Gastroesophageal sphincter (tissue), 4 donors: ENCODE measurements at regions not wholly inside any gene's neighbourhood (a gene's known extent, or its start where the extent isn't known, plus 50 kb on each side); places are given as distances from the start of the nearest gene placed in this dataset.

ENCODE experiments used
- ATAC-seq: fragments of 150-250 bp; one replicate; pipeline ENCODE4 v1.9.1; 2016; ENCODE audit warnings: mild to moderate bottlenecking, moderate library complexity
- H3K27ac ChIP-seq, 4 donors: fragments of 200-600 bp; sonication (generic) in 3 of 4; 1 replicate in 3 of 4; 2 replicates in 1 of 4; pipeline ENCODE4 v1.5.1; 2016 to 2019
- H3K27me3 ChIP-seq: fragments of 200-600 bp; sonication (generic); one replicate; pipeline ENCODE4 v1.5.1; 2019
- H3K36me3 ChIP-seq, 2 donors: fragments of 200-600 bp; sonication (generic); one replicate each; pipeline ENCODE4 v1.5.1; 2019; ENCODE audit warnings: control low read depth in 1 of 2
- H3K4me1 ChIP-seq, 3 donors: fragments of 200-600 bp; sonication (generic); 1 replicate in 2 of 3; 2 replicates in 1 of 3; pipeline ENCODE4 v1.5.1; 2016 to 2019; ENCODE audit warnings: control low read depth in 2 of 3
- H3K4me3 ChIP-seq, 2 donors: fragments of 200-600 bp; sonication (generic); one replicate each; pipeline ENCODE4 v1.5.1; 2019; ENCODE audit warnings: mild to moderate bottlenecking in 1 of 2, moderate library complexity in 1 of 2
- H3K9me3 ChIP-seq, 3 donors: fragments of 200-600 bp; sonication (generic); one replicate each; pipeline ENCODE4 v1.5.1; 2017 to 2019; ENCODE audit warnings: control low read depth in 2 of 3
- EP300 ChIP-seq: sonication (generic); formaldehyde crosslinking; IDR thresholded peaks from one replicate; pipeline ENCODE4 v1.6.1; 2017; ENCODE audit warnings: antibody characterized with exemption, mild to moderate bottlenecking
- POLR2A ChIP-seq, 2 donors: fragments of 450-650 bp; IDR thresholded peaks; one replicate each; pipeline ENCODE4 v1.6.1; 2017; ENCODE audit warnings: antibody characterized with exemption in 2 of 2, mild to moderate bottlenecking in 2 of 2, moderate library complexity in 1 of 2
- POLR2AphosphoS5 ChIP-seq: sonication (generic); formaldehyde crosslinking; IDR thresholded peaks from one replicate; pipeline ENCODE4 v1.6.1; 2017; ENCODE audit warnings: antibody characterized with exemption
- WGBS, 2 donors: methylation state at CpG; one replicate each; pipeline ENCODE4 v1.1.5; 2018; ENCODE audit warnings: low coverage in 1 of 2; 5-methylcytosine and 5-hydroxymethylcytosine counted together
- TF ChIP-seq, protein P1 (sequence below), 4 experiments: fragments of 200-600 bp in 2 of 4; fragments of 450-650 bp in 2 of 4; sonication (generic) in 1 of 4; IDR thresholded peaks; one replicate each; pipeline ENCODE4 v1.5.1; 2017 to 2019; ENCODE audit warnings: antibody characterized with exemption in 4 of 4, mild to moderate bottlenecking in 2 of 4, moderate library complexity in 2 of 4

- H3K9me3 ChIP-seq, result no peaks in the 10 kb centered on the region
- H3K4me1 ChIP-seq, result no peaks in the 10 kb centered on the region
- H3K36me3 ChIP-seq, result no peaks in the 10 kb centered on the region
- H3K27ac ChIP-seq, result no peak overlapping the region
- ATAC-seq, result no peak
- no peak for TF ChIP-seq POLR2A (IDR thresholded peaks at IDR 0.05)
- TF ChIP-seq EP300, result no peak
- TF ChIP-seq, protein P1, sequence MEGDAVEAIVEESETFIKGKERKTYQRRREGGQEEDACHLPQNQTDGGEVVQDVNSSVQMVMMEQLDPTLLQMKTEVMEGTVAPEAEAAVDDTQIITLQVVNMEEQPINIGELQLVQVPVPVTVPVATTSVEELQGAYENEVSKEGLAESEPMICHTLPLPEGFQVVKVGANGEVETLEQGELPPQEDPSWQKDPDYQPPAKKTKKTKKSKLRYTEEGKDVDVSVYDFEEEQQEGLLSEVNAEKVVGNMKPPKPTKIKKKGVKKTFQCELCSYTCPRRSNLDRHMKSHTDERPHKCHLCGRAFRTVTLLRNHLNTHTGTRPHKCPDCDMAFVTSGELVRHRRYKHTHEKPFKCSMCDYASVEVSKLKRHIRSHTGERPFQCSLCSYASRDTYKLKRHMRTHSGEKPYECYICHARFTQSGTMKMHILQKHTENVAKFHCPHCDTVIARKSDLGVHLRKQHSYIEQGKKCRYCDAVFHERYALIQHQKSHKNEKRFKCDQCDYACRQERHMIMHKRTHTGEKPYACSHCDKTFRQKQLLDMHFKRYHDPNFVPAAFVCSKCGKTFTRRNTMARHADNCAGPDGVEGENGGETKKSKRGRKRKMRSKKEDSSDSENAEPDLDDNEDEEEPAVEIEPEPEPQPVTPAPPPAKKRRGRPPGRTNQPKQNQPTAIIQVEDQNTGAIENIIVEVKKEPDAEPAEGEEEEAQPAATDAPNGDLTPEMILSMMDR (IDR thresholded peaks at IDR 0.05), result no peak
- TF ChIP-seq POLR2AphosphoS5, result no peak
- whole genome bisulfite sequencing, 2 donors, result 84 to 90% methylated on average over 2 to 7 of the region's 9 CpGs
- H3K27me3 ChIP-seq, result no peaks in the 10 kb centered on the region
- no peak overlapping the region for H3K4me3 ChIP-seq
Observed at GRCh38 chr15:93321881-93322282, 232.9 kb upstream of the RGMA start.

DNA sequence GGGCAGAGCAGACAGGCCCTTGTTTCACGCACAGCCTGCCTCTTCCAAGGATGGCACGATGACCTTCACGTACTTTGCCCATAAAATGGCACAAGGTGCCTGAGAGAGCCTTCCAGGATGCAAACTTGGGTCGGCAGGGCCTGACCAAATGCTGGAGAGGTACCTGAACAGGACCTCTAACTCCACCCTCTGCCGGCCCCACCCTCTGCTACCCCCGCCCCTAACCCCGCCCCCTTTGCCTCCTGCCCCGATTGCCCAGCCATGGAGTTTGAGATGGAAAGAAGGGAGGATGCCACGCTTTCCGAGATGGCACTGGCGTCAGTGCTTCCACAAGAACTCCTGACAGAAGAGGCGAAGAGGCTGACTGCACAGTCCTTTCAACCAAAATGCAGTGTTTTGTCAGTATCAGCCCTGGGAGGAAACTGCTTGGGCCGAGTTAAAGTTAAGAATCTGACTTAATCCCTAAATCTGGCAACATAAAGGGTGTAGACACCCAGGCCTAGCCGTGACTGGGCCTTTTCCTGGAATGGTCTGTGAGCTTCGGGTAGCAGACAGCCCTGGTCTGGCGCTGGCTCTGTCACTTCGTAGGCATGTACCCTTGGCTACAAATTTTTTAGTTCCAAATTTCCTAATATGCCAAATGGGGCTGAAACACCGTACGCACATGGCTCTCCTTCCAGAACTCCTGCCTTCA lies 230.3 kb upstream of the RGMA start:
- Histone ChIP-seq H3K27me3 (no peaks in the 10 kb centered on the region), H3K36me3 (no peaks in the 10 kb centered on the region), H3K9me3 (no peaks in the 10 kb centered on the region), H3K27ac (no peak overlapping the region), H3K4me1 (no peaks in the 10 kb centered on the region), H3K4me3 (no peak overlapping the region)
- WGBS, 2 donors, result 92 to 100% methylated on average over 1 to 15 of the region's 19 CpGs
- no peak for ATAC-seq
- TF ChIP-seq, protein P1 (IDR thresholded peaks at IDR 0.05), result no peak
- TF ChIP-seq POLR2AphosphoS5, result no peak
- no peak for TF ChIP-seq EP300
- TF ChIP-seq POLR2A (IDR thresholded peaks at IDR 0.05), result no peak

- no peak for TF ChIP-seq EP300
- TF ChIP-seq POLR2A (IDR thresholded peaks at IDR 0.05), result no peak
- TF ChIP-seq POLR2AphosphoS5, result no peak
- TF ChIP-seq, protein P1 (IDR thresholded peaks at IDR 0.05), result no peak
- Histone ChIP-seq H3K4me3 (no peak overlapping the region), H3K4me1 (peaks cover 0 to 5% (median 0%) of the 10 kb centered on the region in 3 donors), H3K9me3 (no peaks in the 10 kb centered on the region), H3K27ac (no peak overlapping the region), H3K27me3 (no peaks in the 10 kb centered on the region), H3K36me3 (no peaks in the 10 kb centered on the region)
- ATAC-seq, result no peak
- WGBS, 2 donors, result 84 to 92% methylated on average over 4 of the region's 4 CpGs
Observed at GRCh38 chr15:93317772-93318171, 228.8 kb upstream of the RGMA start.

- ATAC-seq, result no peak
- Histone ChIP-seq H3K9me3 (no peaks in the 10 kb centered on the region), H3K36me3 (no peaks in the 10 kb centered on the region), H3K4me3 (no peak overlapping the region), H3K27ac (no peak overlapping the region), H3K27me3 (no peaks in the 10 kb centered on the region), H3K4me1 (peaks cover 0 to 6% (median 0%) of the 10 kb centered on the region in 3 donors)
- no peak for TF ChIP-seq POLR2AphosphoS5
- no peak for TF ChIP-seq EP300
- no peak for TF ChIP-seq POLR2A (IDR thresholded peaks at IDR 0.05)
- TF ChIP-seq, protein P1 (IDR thresholded peaks at IDR 0.05), result no peak
- WGBS, 2 donors, result 82 to 93% methylated on average over 2 to 5 of the region's 5 CpGs
Observed at GRCh38 chr15:93314245-93314644, 225.2 kb upstream of the RGMA start.

- H3K4me3 ChIP-seq, result no peak overlapping the region
- 43 to 53% methylated on average over 4 to 5 of the region's 7 CpGs for WGBS, 2 donors
- H3K27ac ChIP-seq, result no peak overlapping the region
- no peaks in the 10 kb centered on the region for H3K9me3 ChIP-seq
- H3K4me1 ChIP-seq, result peaks cover 0 to 6% (median 0%) of the 10 kb centered on the region in 3 donors
- TF ChIP-seq, protein P1 (IDR thresholded peaks at IDR 0.05), result no peak
- TF ChIP-seq EP300, result no peak
- no peak for TF ChIP-seq POLR2AphosphoS5
- no peak for TF ChIP-seq POLR2A (IDR thresholded peaks at IDR 0.05)
- no peaks in the 10 kb centered on the region for H3K36me3 ChIP-seq
- no peaks in the 10 kb centered on the region for H3K27me3 ChIP-seq
- ATAC-seq, result no peak
Observed at GRCh38 chr15:93312891-93313486, 224.0 kb upstream of the RGMA start.
